DOHH2 (cell line): ENCODE measurements at regions not wholly inside any gene's neighbourhood (a gene's known extent, or its start where the extent isn't known, plus 50 kb on each side); places are given as distances from the start of the nearest gene placed in this dataset.

ENCODE experiments used
- CTCF ChIP-seq: fragments of 200-600 bp; sonication (generic); IDR thresholded peaks from one replicate; pipeline ENCODE4 v1.5.1; 2014; ENCODE audit warnings: antibody characterized with exemption, mild to moderate bottlenecking, low read depth, low read length; ENCODE audit not compliant: poor library complexity, severe bottlenecking
- EZH2phosphoT487 ChIP-seq: fragments of 200-600 bp; sonication (generic); IDR thresholded peaks from 2 replicates; pipeline ENCODE4 v1.6.1; 2017; ENCODE audit warnings: borderline replicate concordance, mild to moderate bottlenecking, antibody characterized with exemption, low read length, moderate library complexity, mixed read lengths

- TF ChIP-seq EZH2phosphoT487 (no peak), CTCF (no peak)
Observed at GRCh38 chr4:59920416-59920815, 1279.7 kb upstream of the ADGRL3 start.
